GM19468 (cell line): ENCODE measurements at regions not wholly inside any gene's neighbourhood (a gene's known extent, or its start where the extent isn't known, plus 50 kb on each side); places are given as distances from the start of the nearest gene placed in this dataset.

Experiments
- ATAC-seq: cut with Tn5 transposase; IDR thresholded peaks from one replicate; pipeline ENCODE4 v1.9.1; 2021; ENCODE audit warnings: mild to moderate bottlenecking, moderate library complexity, moderate number of reproducible peaks; ENCODE audit not compliant: unreplicated experiment; ENCODE audit errors: extremely low read depth

- no peak for ATAC-seq
Measured at GRCh38 chr20:12411246-12411940, 493.7 kb downstream of the BTBD3 start.

GRCh38 chr20:12413116-12413515, 495.4 kb downstream of the BTBD3 start:
- ATAC-seq, result no peak

- ATAC-seq, result no peak
Measured at GRCh38 chr20:12414446-12415274, 497.0 kb downstream of the BTBD3 start.

DNA sequence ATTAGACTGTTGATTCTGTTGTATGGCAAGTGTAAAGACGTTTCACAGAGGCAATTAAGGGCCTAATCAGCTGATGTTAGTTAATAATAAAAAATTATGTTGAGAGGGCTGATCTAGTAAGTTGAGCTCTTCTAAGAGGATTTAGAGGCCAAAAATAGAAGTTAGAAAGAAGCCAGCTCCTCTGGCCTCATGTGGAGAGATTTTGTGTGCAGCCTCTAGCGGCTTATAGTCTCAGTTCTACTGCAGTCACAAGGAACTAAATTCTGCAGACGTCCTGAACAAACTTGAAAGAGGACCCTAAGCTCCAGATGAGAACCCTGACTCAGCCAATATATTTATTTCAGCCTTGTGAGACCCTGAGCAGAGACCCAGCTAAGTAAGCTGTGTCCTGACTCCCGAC, 498.6 kb downstream of the BTBD3 start:
- no peak for ATAC-seq

- no peak for ATAC-seq
Measured at GRCh38 chr20:12433724-12434123, 516.0 kb downstream of the BTBD3 start.

- no peak for ATAC-seq
Measured at GRCh38 chr20:12434672-12435071, 517.0 kb downstream of the BTBD3 start.

- no peak for ATAC-seq
Measured at GRCh38 chr20:12435268-12435667, 517.6 kb downstream of the BTBD3 start.

DNA sequence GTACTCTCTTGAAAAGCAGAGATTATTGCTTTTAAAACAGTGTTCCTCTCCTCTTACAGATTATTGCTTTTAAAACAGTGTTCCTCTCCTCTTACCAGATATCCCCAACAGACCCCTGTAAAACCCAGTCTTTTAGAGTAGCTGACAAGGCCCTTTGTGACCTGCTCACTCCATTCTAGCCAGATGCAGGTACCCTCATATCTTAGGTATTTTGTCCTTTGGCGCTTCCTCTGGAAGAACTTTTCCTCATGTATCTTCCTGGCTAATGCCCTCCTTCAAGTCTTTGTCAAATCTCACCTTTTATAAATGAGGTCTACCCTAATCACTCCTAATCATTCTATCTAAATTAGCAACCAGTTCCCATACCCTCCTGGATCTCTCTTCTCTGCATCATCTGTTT, 536.0 kb downstream of the BTBD3 start:
- no peak for ATAC-seq

DNA sequence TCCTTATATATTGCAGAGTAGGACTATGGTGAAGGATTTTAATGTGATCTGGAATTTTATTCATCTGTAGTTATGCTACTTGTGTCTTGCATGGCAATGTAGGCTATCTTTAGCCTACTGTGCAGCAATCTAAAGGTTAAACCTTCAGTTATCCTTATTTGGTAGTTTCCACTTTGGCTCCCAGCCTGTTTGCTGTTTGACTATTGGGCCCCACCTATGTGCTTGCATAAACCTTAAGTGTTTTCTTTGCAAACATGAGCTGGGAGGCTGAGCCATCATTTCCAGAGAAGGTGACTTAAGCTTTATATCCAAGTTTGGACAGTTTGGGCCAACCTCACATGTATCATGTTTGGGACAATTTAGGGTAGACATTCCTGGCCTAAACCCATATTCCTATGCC, 537.5 kb downstream of the BTBD3 start:
- no peak for ATAC-seq

DNA sequence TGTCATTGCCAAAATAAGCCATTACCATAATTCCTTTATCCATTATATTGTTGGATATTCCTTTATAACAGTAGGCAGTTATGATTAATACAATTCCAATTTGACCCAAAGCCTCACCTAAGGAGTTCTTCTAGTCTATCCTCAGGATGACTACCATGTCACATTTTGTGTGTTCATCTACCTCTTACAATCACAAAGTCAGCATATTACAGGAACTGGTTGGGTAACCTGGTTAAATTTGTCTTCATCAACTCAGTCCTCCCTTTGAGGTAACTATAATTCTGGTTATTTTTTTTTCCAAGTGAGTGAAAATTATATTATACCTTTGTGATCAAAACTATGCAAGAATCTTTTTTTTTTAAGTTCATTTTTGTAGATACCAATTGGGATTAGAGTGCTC, 540.5 kb downstream of the BTBD3 start:
- ATAC-seq, result no peak

DNA sequence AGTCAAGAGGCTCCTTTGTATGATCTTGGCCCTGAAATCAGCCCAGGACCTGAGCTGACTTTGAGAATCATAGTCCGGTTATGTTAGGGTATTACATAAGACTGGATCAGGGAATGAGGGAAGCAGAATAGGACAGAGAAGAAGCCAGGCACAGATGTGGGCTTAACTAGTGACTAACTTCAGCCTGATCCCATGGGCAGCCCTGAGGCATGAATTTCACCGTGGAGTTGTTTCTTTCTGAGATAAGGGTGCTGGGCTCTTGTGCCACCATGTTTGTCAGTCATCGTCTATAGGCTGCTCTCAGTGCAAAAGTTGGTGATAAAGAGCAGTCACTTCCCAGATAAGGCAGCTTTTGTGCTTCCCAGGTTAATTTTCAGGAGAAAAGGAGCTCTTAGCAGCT, 544.7 kb upstream of the SPTLC3 start:
- no peak for ATAC-seq

DNA sequence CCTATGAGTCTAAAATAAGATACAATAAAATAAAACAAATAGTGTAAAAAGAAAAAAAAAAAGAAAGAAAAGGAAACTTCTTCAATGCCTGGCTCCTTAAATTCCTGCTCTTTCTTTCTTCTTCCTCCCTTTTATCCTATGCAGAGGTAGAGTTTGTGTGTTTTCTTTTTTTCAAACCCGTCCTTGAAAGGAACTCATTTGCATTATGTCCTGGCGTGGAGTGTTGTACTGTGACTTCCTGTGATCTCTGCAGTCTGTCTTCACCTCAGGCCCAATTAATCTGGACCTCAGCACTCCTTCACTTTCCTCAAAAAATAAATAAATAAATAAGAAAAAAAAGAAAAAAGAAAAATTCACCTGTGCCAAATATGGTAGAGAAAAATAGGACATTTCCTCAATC, 541.9 kb upstream of the SPTLC3 start:
- no peak for ATAC-seq

GRCh38 chr20:12467758-12468157, 541.0 kb upstream of the SPTLC3 start:
- ATAC-seq, result no peak

DNA sequence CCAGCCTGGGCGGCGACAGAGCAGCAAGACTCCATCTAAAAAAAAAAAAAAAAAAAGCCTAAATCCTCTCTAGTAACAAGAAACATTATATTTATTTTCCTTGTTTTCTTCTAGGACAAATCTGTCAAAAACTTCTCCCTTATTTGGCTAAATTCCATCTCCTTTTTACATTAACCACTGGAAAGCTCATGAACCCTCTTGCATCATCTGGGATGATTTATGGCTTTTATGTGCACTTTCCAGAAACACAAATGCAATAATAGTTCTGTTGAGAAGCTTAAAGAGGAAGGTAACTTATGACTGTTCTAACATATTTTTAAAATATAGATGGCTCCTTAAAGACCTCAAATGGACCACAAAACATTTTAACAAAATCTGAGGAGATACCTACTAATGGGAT, 526.1 kb upstream of the SPTLC3 start:
- ATAC-seq, result no peak

DNA sequence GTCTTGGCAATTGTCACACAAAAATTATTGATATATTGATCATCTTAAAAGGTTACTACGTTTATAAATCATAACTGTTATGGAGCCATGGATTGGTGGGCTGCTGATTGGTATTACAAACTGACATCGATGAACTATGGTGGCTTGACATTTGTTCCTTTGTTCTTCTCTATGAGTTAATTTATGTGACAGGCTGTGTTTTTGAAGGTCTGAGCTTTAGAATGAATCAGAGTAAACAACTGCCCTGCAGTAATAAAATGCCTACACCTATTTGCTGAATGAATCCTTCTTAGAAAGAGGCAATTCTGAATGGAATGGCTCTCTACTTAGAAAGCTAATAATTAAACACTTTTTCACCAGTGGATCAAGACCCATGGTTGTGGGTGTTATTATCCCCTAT, 506.3 kb upstream of the SPTLC3 start:
- ATAC-seq, result no peak

GRCh38 chr20:12504779-12505178, 504.0 kb upstream of the SPTLC3 start:
- ATAC-seq, result no peak

- no peak for ATAC-seq
Measured at GRCh38 chr20:12511499-12511898, 497.3 kb upstream of the SPTLC3 start.

DNA sequence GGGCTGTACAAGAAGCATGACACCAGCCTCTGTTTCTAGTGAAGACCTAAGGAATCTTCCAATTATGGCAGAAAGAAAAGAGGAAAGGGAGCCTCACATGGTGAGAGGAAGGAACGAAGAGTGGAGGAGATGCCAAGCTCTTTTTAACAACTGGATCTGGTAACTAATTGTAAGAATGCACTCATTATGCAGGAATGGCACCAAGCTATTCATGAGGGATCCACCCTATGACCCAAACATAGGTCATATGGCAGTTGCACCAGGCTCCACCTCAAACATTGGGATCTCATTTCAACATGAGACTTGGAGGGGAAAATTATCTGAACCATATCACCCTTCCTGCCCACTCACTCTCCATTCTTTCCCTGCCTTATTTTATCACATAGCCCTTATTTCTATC, 496.0 kb upstream of the SPTLC3 start:
- ATAC-seq, result no peak

DNA sequence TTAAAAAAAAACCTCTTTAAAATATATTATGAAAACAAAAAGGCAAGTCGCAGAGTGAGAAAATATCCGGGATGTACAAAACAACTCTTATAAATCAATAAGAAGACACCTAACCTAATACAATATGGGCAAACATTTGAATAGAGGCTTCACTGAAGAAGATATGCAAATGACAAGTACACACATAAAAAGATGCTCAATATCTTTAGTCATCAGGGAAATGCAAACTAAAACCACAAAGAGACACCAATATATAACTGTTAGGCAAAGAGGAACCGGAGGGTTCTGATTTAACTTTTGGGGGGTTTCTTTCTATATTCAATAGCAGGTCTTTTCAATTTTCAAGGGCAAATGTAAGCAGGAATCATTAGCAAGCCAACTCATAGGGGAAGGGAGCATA, 480.7 kb upstream of the SPTLC3 start:
- no peak for ATAC-seq

DNA sequence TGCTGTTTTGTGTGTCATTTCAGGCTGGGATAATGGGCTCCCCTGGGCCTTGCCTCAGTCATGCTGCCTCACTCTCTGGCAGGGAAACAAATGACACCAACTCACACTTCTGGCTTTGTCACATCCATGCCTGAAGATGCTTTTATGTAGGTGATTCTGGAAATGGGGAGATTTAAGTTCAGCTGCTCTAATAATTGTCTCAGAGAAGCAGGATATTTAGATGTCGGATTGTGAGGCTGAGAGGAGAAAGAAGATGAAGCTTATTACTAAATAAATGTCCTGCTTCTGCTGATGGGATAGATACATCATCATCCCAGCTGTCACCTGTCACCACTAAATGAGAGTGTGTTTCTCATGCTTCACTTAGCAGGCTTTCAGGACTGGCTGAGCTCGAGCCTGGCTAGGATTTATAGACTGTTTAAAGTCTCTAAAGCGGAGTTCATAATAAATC, 480.2 kb upstream of the SPTLC3 start:
- no peak for ATAC-seq

- no peak for ATAC-seq
Measured at GRCh38 chr20:12531626-12532025, 477.1 kb upstream of the SPTLC3 start.

- no peak for ATAC-seq
Measured at GRCh38 chr20:12535316-12535715, 473.5 kb upstream of the SPTLC3 start.
